IMR-90 (cell line): ENCODE measurements at regions not wholly inside any gene's neighbourhood (a gene's known extent, or its start where the extent isn't known, plus 50 kb on each side); places are given as distances from the start of the nearest gene placed in this dataset.
"Not testable (repeated sequence)": the region's sequence is repeated elsewhere in the genome, so short reads cannot be mapped to it uniquely, and the experiment has no call there.

Experiments
- ATAC-seq: fragments of 200-7000 bp; cut with Tn5 transposase; 2 replicates; pipeline ENCODE4 v1.9.1; 2020; ENCODE audit warnings: low read depth, mild to moderate bottlenecking, moderate library complexity
- BruUV-seq: library from RNA; stranded (reverse); fragments of 400-500 nt; replicated peaks from 2 replicates; lab custom pipeline; 2021; lab: Mats Ljungman, UMichigan
- CTCF ChIA-PET: fragments of 300-600 bp; formaldehyde crosslinking; extraction: SDS; loops from one replicate; lab custom pipeline; 2021; ENCODE audit warnings: antibody characterized with exemption; lab: Yijun Ruan, JAX
- POLR2A ChIA-PET: fragments of 300-600 bp; sonication (Branson Sonifier 250); formaldehyde crosslinking; loops from one replicate; lab custom pipeline; 2022; ENCODE audit warnings: antibody characterized with exemption; ENCODE audit not compliant: unreplicated experiment; lab: Charles Lee
- DNase-seq: peaks from one replicate; pipeline ENCODE4 v3.0.0; 2013
- H2AFZ ChIP-seq: replicated peaks from 2 replicates; pipeline ENCODE3; 2013; ENCODE audit warnings: low read length, mild to moderate bottlenecking; ENCODE audit not compliant: poor library complexity
- H2AK5ac ChIP-seq: 2 replicates; pipeline ENCODE4 v1.6.1; 2013; ENCODE audit warnings: low read depth, low read length, inconsistent platforms
- H2AK9ac ChIP-seq: replicated peaks from 2 replicates; pipeline ENCODE3; 2013; ENCODE audit warnings: mild to moderate bottlenecking, low read depth, low read length, moderate library complexity; ENCODE audit not compliant: poor library complexity
- H2BK120ac ChIP-seq: 2 replicates; pipeline ENCODE4 v1.6.1; 2013; ENCODE audit warnings: low read depth, low read length, inconsistent platforms
- H2BK15ac ChIP-seq: 3 replicates; pipeline ENCODE4 v1.6.1; 2013; ENCODE audit warnings: low read depth, low read length, inconsistent platforms
- H2BK20ac ChIP-seq: 2 replicates; pipeline ENCODE4 v1.6.1; 2013; ENCODE audit warnings: low read depth, mild to moderate bottlenecking, inconsistent platforms, low read length, moderate library complexity
- H2BK5ac ChIP-seq: 2 replicates; pipeline ENCODE4 v1.6.1; 2013; ENCODE audit warnings: mild to moderate bottlenecking, low read depth, low read length, inconsistent platforms; ENCODE audit not compliant: poor library complexity, severe bottlenecking
- H3K14ac ChIP-seq: replicated peaks from 2 replicates; pipeline ENCODE4 v1.6.1; 2013; ENCODE audit warnings: low read depth, low read length, inconsistent platforms
- H3K18ac ChIP-seq: 2 replicates; pipeline ENCODE4 v1.6.1; 2013; ENCODE audit warnings: low read depth, low read length, control low read depth
- H3K23ac ChIP-seq: 2 replicates; pipeline ENCODE4 v1.6.1; 2013; ENCODE audit warnings: low read depth, low read length, inconsistent platforms
- H3K27ac ChIP-seq: 2 replicates; pipeline ENCODE4 v1.5.1; 2013; ENCODE audit warnings: mild to moderate bottlenecking, control low read depth, low read length; ENCODE audit not compliant: insufficient read depth
- H3K27me3 ChIP-seq: 2 replicates; pipeline ENCODE4 v1.6.1; 2013; ENCODE audit warnings: low read length; ENCODE audit not compliant: control insufficient read depth, insufficient read depth
- H3K36me3 ChIP-seq: 2 replicates; pipeline ENCODE4 v1.6.1; 2013; ENCODE audit warnings: low read length, mixed read lengths; ENCODE audit not compliant: control insufficient read depth, insufficient read depth
- H3K4ac ChIP-seq: 2 replicates; pipeline ENCODE4 v1.6.1; 2013; ENCODE audit warnings: low read depth, low read length, inconsistent platforms
- H3K4me1 ChIP-seq: 2 replicates; pipeline ENCODE4 v1.6.1; 2013; ENCODE audit warnings: low read length, mixed read lengths; ENCODE audit not compliant: control insufficient read depth, insufficient read depth
- H3K4me2 ChIP-seq: 2 replicates; pipeline ENCODE4 v1.6.1; 2013; ENCODE audit warnings: low read depth, mild to moderate bottlenecking, control low read depth, low read length, moderate library complexity
- H3K4me3 ChIP-seq: 2 replicates; pipeline ENCODE4 v1.5.1; 2013; ENCODE audit warnings: low read depth, mild to moderate bottlenecking, control low read depth, low read length, moderate library complexity; ENCODE audit not compliant: insufficient read depth
- H3K56ac ChIP-seq: 2 replicates; pipeline ENCODE4 v1.6.1; 2013; ENCODE audit warnings: low read length, inconsistent platforms; ENCODE audit not compliant: insufficient read depth; ENCODE audit errors: extremely low read depth
- H3K79me1 ChIP-seq, 2 experiments: 2 replicates each; pipeline ENCODE4 v1.6.1; 2013; ENCODE audit warnings: low read length in 2 of 2, inconsistent platforms in 1 of 2, low read depth in 1 of 2
- H3K9ac ChIP-seq: 2 replicates; pipeline ENCODE4 v1.6.1; 2013; ENCODE audit warnings: low read depth, low read length, control low read depth
- H3K9me1 ChIP-seq: 2 replicates; pipeline ENCODE4 v1.6.1; 2013; ENCODE audit warnings: low read length, inconsistent platforms; ENCODE audit not compliant: insufficient read depth
- H3K9me3 ChIP-seq: 2 replicates; pipeline ENCODE4 v1.6.1; 2013; ENCODE audit warnings: low read length; ENCODE audit not compliant: control insufficient read depth, insufficient read depth
- H4K20me1 ChIP-seq: 2 replicates; pipeline ENCODE4 v1.6.1; 2013; ENCODE audit warnings: low read length, inconsistent platforms; ENCODE audit not compliant: insufficient read depth
- H4K5ac ChIP-seq: 2 replicates; pipeline ENCODE4 v1.6.1; 2013; ENCODE audit warnings: mild to moderate bottlenecking, low read depth, low read length, control low read depth
- H4K8ac ChIP-seq, 2 experiments: 2 replicates each; pipeline ENCODE4 v1.6.1; 2013; ENCODE audit warnings: low read depth in 2 of 2, low read length in 2 of 2, control low read depth in 1 of 2, inconsistent platforms in 1 of 2
- H4K91ac ChIP-seq: 2 replicates; pipeline ENCODE4 v1.6.1; 2013; ENCODE audit warnings: low read depth, low read length, inconsistent platforms; ENCODE audit not compliant: insufficient read depth
- CEBPB ChIP-seq: IDR thresholded peaks from 2 replicates; pipeline ENCODE4 v1.6.1; 2012; ENCODE audit warnings: low read depth, low read length, improper control_type of control experiment
- FOS ChIP-seq: fragments of 150-350 bp; IDR thresholded peaks from 2 replicates; pipeline ENCODE4 v1.6.1; 2016; ENCODE audit warnings: low read depth, low read length
- MAZ ChIP-seq: IDR thresholded peaks from 2 replicates; pipeline ENCODE4 v1.6.1; 2012; ENCODE audit warnings: low read depth, mild to moderate bottlenecking, low read length, improper control_type of control experiment, moderate library complexity, borderline replicate concordance
- POLR2A ChIP-seq: IDR thresholded peaks from 2 replicates; pipeline ENCODE4 v1.6.1; 2012; ENCODE audit warnings: mild to moderate bottlenecking, low read depth, low read length
- RAD21 ChIP-seq: IDR thresholded peaks from 2 replicates; pipeline ENCODE4 v1.6.1; 2012; ENCODE audit warnings: low read length, improper control_type of control experiment
- RFX5 ChIP-seq: IDR thresholded peaks from 2 replicates; pipeline ENCODE4 v1.8.0; 2012; ENCODE audit warnings: low read depth, mild to moderate bottlenecking, low read length, moderate library complexity
- whole genome bisulfite sequencing, 2 experiments: methylation state at CpG; one replicate each; pipeline versions ENCODE4 v1.1.5 to v1.1.7; 2013; ENCODE audit warnings: missing lambda C conversion rate in 2 of 2; ENCODE audit not compliant: insufficient read length in 1 of 2; ENCODE audit errors: extremely low coverage in 2 of 2; 5-methylcytosine and 5-hydroxymethylcytosine counted together
- dilution Hi-C: fragments of 300-500 bp; cut with HindIII; formaldehyde crosslinking; loops from one replicate; pipeline ENCODE4 v1.14.3; 2018; ENCODE audit warnings: low sequenced_read_pairs; ENCODE audit not compliant: unreplicated experiment
- in situ Hi-C: fragments of 300-500 bp; cut with MboI; formaldehyde crosslinking; loops from 3 replicates; pipeline ENCODE4 v1.14.3; 2019; ENCODE audit warnings: low sequenced_read_pairs, inconsistent platforms, mixed read lengths
- intact Hi-C: fragments of 100-400 bp; cut with micrococcal nuclease; formaldehyde crosslinking; loops from 2 replicates; pipeline ENCODE4 v1.10.0; 2022

DNA sequence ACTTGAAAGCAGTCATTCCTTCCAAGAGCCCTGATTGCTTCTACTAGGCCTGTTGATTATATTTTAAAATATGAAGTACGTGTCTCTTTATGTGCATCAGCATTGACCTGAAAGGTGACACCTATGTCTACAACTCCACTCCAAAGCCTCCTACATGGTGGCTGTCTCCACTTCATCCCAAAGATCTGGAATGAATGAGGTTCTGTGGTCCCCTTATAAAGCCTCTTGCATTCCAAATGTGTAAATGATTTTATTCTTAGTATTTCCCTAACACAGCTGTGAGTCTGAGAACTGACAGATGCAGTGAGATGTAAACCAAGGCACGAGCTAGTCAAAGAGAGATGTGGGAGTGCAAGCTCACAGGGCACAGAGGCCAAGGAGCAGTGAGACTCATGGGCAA is 176.0 kb upstream of the SVIL start (continued):
- no peak for TF ChIP-seq FOS
- no peak for TF ChIP-seq RFX5
- no peak for TF ChIP-seq CEBPB
- TF ChIP-seq MAZ = no peak
- TF ChIP-seq RAD21 = no peak
- no peak for TF ChIP-seq POLR2A

DNA sequence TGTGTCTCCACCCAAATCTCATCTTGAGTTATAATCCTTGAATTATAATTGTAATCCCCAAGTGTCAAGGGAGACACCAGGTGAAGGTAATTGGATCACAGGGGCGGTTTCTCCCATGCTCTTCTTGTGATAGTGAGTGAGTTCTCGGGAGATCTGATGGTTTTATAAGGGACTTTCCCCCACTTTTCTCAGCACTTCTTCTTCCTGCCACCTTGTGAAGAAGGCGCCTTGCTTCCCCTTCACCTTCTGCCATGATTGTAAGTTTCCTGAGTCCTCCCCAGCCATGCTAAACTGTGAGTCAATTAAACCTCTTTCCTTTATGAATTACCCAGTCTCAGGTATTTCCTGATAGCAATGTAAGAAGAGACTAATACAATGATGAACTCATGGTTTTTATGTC is 175.5 kb upstream of the SVIL start:
- H3K4ac ChIP-seq, BruUV-seq, H4K20me1 ChIP-seq, ATAC-seq, H3K79me1 ChIP-seq, H3K23ac ChIP-seq, H2AK9ac ChIP-seq, H3K4me3 ChIP-seq, H3K27ac ChIP-seq, H3K27me3 ChIP-seq, H3K9ac ChIP-seq, in situ Hi-C loops, POLR2A ChIA-PET, H3K56ac ChIP-seq, H2BK5ac ChIP-seq, dilution Hi-C loops, H3K36me3 ChIP-seq, H2AFZ ChIP-seq, DNase-seq, H3K9me3 ChIP-seq, CTCF ChIA-PET, H3K4me2 ChIP-seq, H4K8ac ChIP-seq: not testable (repeated sequence)
- H3K18ac ChIP-seq = peak overlapping the region; percentile 73; the same call in 1 of the 2 replicates
- H3K9me1 ChIP-seq = peaks cover 31% of the 10 kb centered on the region
- peak overlapping the region; percentile 76; the same call in 1 of the 2 replicates for H4K91ac ChIP-seq
- peak overlapping the region; percentile 44 for H3K14ac ChIP-seq
- H2BK20ac ChIP-seq = peak overlapping the region; percentile 88; the same call in 1 of the 2 replicates
- peak overlapping the region; percentile 42; the same call in 1 of the 3 replicates for H2BK15ac ChIP-seq
- intact Hi-C loops = loop anchor here (5.0 kb wide), 1 partner anchor 137 kb away; no protein-coding TSS in a partner anchor
- H3K4me1 ChIP-seq = peaks cover 34% of the 10 kb centered on the region
- H4K5ac ChIP-seq = peak overlapping the region; percentile 30; the same call in 1 of the 2 replicates
- H2BK120ac ChIP-seq = peak overlapping the region; percentile 85
- H2AK5ac ChIP-seq = peak overlapping the region; percentile 99; the same call in 1 of the 2 replicates
- no CpG with 5 or more reads among the region's 3 CpGs for WGBS, 2 experiments
